NCI-H526 (cell line): ENCODE measurements at regions not wholly inside any gene's neighbourhood (a gene's known extent, or its start where the extent isn't known, plus 50 kb on each side); places are given as distances from the start of the nearest gene placed in this dataset.

Source experiments
- DNase-seq, 2 experiments: peaks; one replicate each; lab custom pipeline; 2025; lab: John Stamatoyannopoulos, UW

DNA sequence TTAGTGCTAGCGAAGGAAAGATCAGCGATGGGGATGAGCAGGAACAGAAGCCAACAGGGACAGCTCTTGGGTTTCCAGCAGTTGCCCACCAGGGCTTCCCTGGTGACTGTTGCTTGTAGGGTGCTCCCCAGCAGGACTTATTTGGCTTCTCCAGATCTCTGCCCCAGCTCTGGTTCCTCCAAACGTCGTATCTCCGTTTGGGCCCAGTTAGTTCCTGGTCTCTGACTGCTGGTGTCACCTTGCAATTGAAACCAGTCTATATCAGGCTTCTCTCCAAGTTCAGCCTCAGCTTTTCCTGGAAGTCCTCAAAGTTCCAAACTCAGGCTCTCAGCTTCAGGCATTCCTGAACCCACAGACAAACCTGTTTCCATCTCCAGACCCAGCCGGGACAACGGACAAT, 70.8 kb upstream of the NXT1 start:
- DNase-seq, result no peak

DNA sequence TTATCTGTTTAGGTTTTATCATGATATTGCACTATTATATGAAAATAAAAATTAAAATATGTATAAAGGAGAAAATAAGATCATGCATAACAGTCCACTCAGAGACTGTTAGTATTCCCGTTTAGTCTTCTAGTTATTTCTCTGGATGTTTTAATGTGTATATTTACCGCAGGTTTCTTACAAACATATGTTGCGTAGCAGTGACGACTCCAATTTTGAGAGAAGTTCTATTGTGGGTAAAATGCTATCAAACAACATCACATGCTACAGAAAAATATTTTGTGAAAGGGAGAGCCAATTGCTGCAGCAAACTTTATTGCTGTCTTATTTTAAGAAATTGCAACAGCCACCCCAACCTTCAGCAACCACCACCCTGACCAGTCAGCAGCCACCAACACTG, 72.4 kb upstream of the NXT1 start:
- DNase-seq, result no peak

DNA sequence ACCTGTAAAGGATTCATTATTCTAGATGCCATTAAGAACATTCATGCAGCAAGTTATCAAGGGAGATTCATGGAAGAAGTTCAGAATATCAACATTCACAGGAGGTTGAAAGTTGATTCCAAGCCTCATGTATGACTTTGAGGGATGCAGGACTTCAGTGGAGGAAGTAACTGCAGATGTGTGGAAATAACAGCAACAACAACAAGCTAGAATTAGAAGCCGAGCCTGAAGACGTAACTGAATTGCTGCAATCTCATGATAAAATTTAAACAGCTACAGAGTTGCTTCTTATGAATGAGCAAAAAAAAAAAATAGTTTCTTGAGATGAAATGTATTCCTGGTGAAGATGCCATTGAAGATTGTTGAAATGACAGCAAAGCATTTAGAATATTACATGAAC, 73.3 kb upstream of the NXT1 start:
- no peak for DNase-seq

DNA sequence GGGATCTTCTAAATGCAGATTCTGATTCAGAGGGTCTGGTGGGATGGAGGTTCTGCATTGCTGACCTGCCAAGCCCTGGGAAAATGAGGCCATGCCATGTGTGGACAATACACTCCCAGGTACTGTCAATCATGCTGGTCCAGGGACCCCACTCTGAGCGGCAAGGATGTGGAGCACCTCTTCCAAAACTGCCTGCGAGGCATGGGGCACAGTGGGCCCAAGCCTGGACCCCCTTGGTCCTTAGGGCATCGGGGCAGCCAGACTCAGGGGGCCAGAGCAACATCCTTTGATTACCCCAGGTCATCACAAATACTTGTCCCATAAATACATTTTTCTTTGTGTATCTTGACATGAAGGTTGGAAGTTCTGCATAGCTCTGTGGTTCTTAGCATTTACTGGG, 76.8 kb upstream of the NXT1 start:
- no peak for DNase-seq

DNA sequence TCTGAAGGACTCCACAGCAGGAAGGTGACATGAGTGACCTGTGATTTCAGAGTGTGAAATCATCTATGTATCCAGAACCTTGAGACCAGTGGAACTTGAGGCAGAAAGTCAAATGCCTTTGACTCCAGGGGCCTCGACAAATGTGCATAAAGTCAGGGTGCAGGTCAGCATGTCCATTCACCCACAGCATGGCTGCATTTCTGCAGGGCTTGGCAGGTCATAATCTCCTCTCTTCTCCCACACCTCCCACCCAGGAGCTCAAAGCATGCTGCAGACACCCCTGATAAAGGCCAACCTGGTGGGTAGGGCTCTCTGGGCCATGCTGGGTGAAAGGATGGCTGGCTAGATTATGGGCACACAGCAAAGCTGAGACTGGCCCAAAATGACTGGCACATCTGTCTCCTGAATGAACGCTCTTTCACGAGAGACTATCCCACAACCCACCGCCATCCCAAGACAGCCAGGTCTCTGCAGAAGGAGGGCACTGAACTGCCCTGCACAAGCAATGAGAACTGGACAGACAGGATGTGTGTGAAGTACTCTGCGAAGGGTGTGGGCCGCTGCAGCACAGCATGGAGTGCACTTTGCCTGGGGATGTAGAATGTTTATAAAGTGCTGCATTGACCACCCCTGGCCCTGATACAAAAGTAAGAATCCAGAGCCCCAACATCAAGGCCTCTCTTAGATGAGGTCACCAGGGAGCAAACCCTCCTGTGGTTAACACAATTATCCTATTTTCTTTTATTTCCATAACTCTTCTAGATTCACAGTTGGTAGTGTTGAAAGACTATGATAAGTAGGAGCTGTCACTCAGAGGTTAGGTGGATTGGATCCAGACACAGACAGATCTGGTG, 78.2 kb upstream of the NXT1 start:
- no peak for DNase-seq

GRCh38 chr20:23270382-23270911, 80.1 kb upstream of the NXT1 start:
- no peak for DNase-seq

DNA sequence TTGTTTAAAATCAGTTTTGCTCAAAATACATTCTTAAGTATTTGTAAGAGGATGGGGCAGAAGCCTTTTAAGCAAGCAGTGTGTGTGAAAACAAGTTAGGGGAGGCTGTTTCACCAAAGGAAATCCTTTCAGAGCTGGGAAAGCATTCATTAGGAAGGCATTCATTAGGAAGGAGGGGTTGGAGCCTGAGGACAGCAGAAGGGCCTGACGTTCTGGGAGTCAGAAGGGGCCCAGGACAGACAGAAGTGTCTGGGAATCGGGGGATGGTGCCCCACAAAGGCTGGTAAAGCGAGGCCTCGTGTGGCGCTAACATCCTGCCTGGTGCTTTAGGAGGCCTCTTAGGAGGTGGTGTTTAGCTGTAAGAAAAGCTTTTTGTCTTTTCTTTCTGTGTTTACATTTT, 80.6 kb upstream of the NXT1 start:
- DNase-seq, result no peak

DNA sequence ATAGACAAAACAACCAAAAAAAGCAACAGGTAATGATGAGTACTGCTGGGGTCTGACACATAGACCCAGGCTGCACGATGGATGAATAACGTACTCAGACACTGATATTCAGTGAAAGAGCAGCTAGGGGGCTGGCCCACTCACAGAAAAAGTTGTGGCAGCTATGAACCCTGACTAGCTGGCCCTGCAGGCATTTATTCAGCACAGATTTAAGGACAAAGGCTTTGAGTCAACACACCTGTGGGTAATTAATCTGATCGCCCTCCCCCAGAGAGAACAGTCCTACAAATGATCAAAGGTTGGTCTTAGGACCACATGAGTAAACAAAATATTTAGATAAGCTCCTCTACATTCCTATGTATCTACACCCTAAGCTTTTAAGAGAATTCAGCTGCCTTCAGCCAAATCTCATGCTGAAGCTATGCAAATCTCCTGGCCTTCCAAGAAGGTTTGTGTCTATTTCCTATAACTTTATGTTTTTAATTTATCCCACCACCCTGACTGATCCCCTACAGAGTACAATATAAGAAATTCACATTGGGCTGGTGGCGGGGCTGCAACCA, 81.7 kb upstream of the NXT1 start:
- DNase-seq, result no peak

DNA sequence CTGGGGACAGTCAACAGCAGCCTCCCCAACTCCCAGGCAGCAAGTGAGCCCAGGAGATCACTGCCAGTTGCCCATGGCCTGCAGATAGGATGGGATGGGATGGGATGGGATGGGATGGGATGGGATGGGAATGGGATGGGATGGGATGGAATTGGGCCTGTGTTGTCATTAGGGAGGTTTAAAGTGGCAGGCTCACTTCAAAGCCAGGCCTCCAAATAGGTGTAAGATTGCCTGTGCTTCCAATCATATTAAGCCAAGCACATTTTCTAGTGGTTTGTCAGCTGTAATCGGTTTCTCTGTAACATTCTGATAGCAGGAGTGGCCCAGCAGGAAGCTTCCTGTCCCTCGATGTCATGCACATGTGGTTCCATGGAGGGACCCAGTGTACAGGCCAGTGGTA, 82.7 kb upstream of the NXT1 start:
- DNase-seq, result no peak

DNA sequence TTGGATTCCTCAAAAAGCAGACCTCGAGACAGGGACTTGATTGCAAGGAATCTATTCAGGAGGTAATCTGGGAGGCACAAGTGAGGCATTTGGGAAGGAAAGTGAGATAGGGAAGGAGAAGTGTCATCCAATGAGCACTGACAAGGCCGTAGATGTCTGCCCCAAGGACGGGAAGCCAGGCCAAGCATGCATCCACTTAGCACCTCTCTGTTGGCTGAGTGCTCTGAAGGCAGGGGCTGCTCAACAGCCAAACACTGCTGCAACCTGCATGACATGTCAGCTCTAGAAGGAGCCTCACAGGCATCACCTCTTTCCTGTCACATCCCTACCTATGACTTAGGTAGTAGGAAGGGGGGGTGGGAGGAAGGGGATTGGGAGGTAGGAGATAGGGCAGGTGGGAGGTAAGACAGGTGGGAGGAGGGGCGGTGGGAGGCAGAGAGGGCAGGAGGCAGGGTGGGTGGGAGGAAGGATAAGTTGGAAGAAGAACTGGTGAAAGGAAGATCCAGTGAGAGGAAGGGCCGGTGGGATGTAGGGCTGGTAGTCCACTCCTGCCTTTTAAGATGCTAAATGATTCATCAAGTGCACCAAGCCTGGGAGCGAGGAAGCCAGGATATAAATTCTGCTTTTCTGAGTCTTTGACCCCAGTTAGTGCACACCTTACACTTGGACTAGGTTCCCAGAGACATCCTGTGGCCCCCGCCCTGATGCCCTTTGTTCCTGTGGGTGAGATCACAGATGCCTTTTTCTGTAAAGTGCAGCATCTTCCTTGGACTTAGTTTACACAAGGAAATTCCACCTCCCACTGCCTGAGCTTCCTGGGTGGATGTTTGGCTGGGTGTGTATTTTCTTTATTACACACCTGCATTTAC, 83.8 kb upstream of the NXT1 start:
- no peak for DNase-seq

GRCh38 chr20:23265226-23265625, 85.4 kb upstream of the NXT1 start:
- no peak for DNase-seq

- DNase-seq, result no peak
Observed at GRCh38 chr20:23264545-23264944, 86.0 kb upstream of the NXT1 start.

- no peak for DNase-seq
Observed at GRCh38 chr20:23260181-23260840, 90.3 kb upstream of the NXT1 start.

GRCh38 chr20:23258747-23259121, 91.9 kb upstream of the NXT1 start:
- DNase-seq, result no peak

DNA sequence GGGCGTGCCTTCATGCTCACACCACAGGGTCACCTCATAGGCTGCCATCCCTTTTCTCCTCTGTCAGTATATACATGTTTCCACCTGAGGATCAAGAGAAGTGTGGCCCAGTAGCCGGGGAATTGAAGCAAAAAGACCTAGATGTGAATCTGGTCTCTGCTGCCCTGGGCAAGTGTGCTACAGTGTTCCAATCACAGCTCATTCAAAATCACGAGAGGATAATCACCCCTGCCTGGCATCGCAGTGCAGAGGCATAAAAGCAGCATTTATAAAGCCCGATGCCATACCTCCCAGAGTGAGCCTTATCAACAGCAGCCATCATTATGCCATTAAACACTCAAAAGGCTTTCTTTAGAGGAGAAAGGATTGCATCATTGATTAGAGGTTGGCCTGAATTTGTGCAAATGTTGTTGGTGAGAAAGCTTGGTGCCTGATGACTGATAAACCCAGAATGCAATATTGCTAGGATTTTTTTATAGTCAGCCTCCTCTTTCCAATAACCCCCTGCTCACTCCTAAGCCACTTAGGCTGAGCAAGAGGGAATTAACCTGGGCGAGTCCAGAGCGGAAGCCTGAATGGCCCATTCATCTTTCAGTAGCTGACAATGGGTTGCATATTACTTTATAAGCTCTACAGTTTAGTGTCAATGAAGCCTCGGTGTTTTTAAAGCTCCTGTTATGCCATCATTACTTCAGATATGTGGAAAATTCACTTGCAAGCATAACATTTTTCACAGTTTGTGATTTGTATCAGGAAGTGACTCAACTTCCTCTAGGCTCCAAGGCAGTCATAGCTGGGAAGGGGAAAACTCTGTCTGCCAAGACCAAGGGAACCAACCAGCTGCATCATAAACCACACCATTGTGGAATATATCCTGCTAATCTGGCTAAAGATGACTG, 92.5 kb upstream of the NXT1 start:
- DNase-seq, result no peak

GRCh38 chr20:23257106-23257761, 93.4 kb upstream of the NXT1 start:
- no peak for DNase-seq

GRCh38 chr20:23255716-23256385, 94.7 kb upstream of the NXT1 start:
- DNase-seq, result no peak

GRCh38 chr20:23255106-23255505, 95.5 kb upstream of the NXT1 start:
- no peak for DNase-seq

- DNase-seq, result no peak
Observed at GRCh38 chr20:23254505-23254904, 96.1 kb upstream of the NXT1 start.

- no peak for DNase-seq
Observed at GRCh38 chr20:23254034-23254433, 96.6 kb upstream of the NXT1 start.
